GM13977 (cell line): ENCODE measurements at regions not wholly inside any gene's neighbourhood (a gene's known extent, or its start where the extent isn't known, plus 50 kb on each side); places are given as distances from the start of the nearest gene placed in this dataset.

Experiments used
- DNase-seq: peaks from one replicate; pipeline ENCODE4 v3.0.0; 2012; ENCODE audit warnings: low spot score
- in situ Hi-C: fragments of 300-500 bp; cut with MboI; formaldehyde crosslinking; loops from one replicate; pipeline ENCODE4 v1.12.0; 2022; ENCODE audit warnings: low sequenced_read_pairs, low pct_unique_long_range_greater_than_20kb, mixed read lengths, inconsistent platforms; ENCODE audit not compliant: unreplicated experiment
- TF ChIP-seq, protein P1 (sequence below): IDR thresholded peaks from 2 replicates; pipeline ENCODE4 v1.5.1; 2012; ENCODE audit warnings: mild to moderate bottlenecking, control low read depth; ENCODE audit not compliant: insufficient read depth; ENCODE audit errors: extremely low read depth, missing control alignments

DNA sequence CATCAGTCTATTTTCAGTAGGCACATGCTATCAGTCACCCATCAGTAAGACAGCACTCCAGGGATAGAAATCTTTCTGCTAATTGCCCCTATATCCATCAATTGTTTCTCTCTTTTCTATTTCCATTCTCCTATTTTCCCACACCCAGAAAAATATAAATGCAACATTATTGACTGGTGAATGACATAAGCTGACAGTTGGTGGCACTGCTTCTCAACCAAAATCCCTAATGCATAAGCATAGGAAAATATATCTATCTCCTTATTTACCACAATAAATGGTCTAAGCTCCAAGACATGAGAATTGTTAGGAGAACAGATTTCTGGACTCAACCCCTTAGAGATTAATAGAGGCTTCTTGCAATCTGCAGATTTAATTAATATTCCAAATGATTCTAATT is 64.0 kb upstream of the REG3A start:
- in situ Hi-C loops, result no loop called here
- TF ChIP-seq, protein P1, sequence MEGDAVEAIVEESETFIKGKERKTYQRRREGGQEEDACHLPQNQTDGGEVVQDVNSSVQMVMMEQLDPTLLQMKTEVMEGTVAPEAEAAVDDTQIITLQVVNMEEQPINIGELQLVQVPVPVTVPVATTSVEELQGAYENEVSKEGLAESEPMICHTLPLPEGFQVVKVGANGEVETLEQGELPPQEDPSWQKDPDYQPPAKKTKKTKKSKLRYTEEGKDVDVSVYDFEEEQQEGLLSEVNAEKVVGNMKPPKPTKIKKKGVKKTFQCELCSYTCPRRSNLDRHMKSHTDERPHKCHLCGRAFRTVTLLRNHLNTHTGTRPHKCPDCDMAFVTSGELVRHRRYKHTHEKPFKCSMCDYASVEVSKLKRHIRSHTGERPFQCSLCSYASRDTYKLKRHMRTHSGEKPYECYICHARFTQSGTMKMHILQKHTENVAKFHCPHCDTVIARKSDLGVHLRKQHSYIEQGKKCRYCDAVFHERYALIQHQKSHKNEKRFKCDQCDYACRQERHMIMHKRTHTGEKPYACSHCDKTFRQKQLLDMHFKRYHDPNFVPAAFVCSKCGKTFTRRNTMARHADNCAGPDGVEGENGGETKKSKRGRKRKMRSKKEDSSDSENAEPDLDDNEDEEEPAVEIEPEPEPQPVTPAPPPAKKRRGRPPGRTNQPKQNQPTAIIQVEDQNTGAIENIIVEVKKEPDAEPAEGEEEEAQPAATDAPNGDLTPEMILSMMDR, result no peak
- no peak for DNase-seq

DNA sequence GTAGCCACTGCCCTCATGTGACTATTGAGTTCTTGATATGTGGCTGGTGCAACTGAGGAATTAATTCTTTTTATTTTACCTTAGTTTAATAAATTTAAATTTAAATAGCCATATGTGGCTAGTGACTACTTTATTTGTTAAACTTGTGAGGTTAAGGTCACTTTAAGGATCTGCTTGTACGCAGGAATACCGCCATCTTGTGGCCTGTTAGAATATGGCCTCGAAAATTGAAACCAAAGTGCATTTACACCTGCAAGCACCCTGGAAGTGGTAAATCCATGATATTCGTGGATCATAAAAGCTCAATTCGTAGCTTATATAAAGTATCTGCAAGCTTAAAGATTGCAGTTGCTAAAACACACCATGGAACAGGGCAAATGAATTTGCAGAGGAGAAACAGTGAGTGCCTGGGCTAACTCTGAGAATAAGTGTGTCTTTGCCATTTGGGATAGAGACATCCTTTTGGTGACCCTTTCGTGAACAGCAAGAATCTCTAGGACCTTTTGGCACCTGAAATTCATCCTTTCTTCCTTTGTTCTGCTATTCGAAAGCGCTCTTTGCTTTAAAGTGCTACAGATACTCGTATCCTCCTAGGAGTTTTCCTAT is 59.9 kb upstream of the REG3A start:
- in situ Hi-C loops, result no loop called here
- TF ChIP-seq, protein P1, result peak; percentile 84
- DNase-seq, result peak; percentile 27

DNA sequence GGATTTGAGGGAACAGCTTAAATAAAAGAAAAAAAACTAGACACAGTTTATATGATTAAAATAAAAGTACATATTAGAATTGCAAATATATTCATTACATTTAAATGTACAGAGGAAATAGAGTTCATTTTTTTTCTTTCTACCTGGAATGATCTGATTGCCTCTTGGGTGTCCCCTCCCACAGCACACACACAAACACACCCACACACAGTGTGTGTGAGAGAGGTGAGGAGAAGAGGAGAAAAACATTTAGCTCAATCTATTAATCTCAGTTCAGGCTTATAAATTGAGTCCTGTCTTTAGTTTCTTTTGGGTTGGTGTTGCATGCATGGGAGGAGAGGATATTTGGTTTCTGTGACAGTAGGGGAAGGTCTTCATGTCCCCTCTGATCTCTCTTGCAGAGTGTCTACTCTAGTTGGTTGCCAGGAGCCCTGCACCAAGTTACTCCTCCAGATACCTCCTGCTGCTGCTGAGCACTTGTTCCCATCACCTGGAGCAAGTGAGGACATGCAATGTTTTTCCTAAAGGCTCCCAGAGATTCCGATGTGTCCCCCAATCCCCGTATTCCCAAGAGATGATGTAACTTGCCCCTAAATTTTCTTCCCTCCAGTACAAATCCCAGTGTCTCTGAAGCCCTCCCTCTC is 50.8 kb upstream of the REG3A start:
- DNase-seq, result no peak
- in situ Hi-C loops, result no loop called here
- TF ChIP-seq, protein P1, result no peak
